ENCODE measurements at regions not wholly inside any gene's neighbourhood (a gene's known extent, or its start where the extent isn't known, plus 50 kb on each side); places are given as distances from the start of the nearest gene placed in this dataset.
"Not testable (repeated sequence)": the region's sequence is repeated elsewhere in the genome, so short reads cannot be mapped to it uniquely, and the experiment has no call there.

GRCh38 chr6:84821314-84821713, 56.9 kb upstream of the TBX18 start:
- H3K9me3 Mint-ChIP-seq (ENCODE audit: low read depth); H3K4me3 Mint-ChIP-seq; H3K4me1 Mint-ChIP-seq (ENCODE audit: low read depth): not testable (repeated sequence)

GRCh38 chr6:84816741-84817140, 52.3 kb upstream of the TBX18 start:
- no peaks in the 10 kb centered on the region for H3K36me3 Mint-ChIP-seq
- H3K4me1 Mint-ChIP-seq (ENCODE audit: low read depth): no peaks in the 10 kb centered on the region
- no peak overlapping the region for H3K4me3 Mint-ChIP-seq
- peaks cover 10% of the 10 kb centered on the region for H3K9me3 Mint-ChIP-seq (ENCODE audit: low read depth)
- no peak overlapping the region for H3K27ac Mint-ChIP-seq
- no peaks in the 10 kb centered on the region for H3K27me3 Mint-ChIP-seq

More at GRCh38 chr6:84821314-84821713, 56.9 kb upstream of the TBX18 start:
- not testable (repeated sequence) for H3K27ac Mint-ChIP-seq, H3K27me3 Mint-ChIP-seq, H3K36me3 Mint-ChIP-seq

GRCh38 chr6:84815896-84816735, 51.7 kb upstream of the TBX18 start:
- Mint-ChIP-seq H3K4me1 (ENCODE audit: low read depth) (no peaks in the 10 kb centered on the region), H3K36me3 (no peaks in the 10 kb centered on the region), H3K9me3 (ENCODE audit: low read depth) (peaks cover 4% of the 10 kb centered on the region), H3K27me3 (no peaks in the 10 kb centered on the region), H3K27ac (no peak overlapping the region), H3K4me3 (no peak overlapping the region)

Measured in activated naive CD8-positive, alpha-beta T cell (primary cell).